Smooth muscle cell (in vitro differentiated cells): ENCODE measurements at regions not wholly inside any gene's neighbourhood (a gene's known extent, or its start where the extent isn't known, plus 50 kb on each side); places are given as distances from the start of the nearest gene placed in this dataset.

Experiments used
- DNase-seq: peaks from one replicate; lab custom pipeline; 2025; ENCODE audit not compliant: unreplicated experiment; lab: John Stamatoyannopoulos, UW
- H2AFZ ChIP-seq: fragments of 200-600 bp; sonication (generic); 2 replicates; pipeline ENCODE4 v1.6.0; 2016; ENCODE audit warnings: antibody characterized with exemption, low read depth, mild to moderate bottlenecking
- H3F3A ChIP-seq: fragments of 200-600 bp; sonication (generic); 2 replicates; pipeline ENCODE4 v1.6.0; 2017; ENCODE audit warnings: antibody characterized with exemption, low read depth
- H3K27ac ChIP-seq: fragments of 200-600 bp; sonication (generic); 2 replicates; pipeline ENCODE4 v1.5.1; 2016; ENCODE audit warnings: low read depth, mild to moderate bottlenecking
- H3K27me3 ChIP-seq: fragments of 200-600 bp; sonication (generic); 2 replicates; pipeline ENCODE4 v1.6.1; 2016; ENCODE audit warnings: low read depth, mild to moderate bottlenecking
- H3K36me3 ChIP-seq: fragments of 200-600 bp; sonication (generic); 2 replicates; pipeline ENCODE4 v1.5.1; 2016; ENCODE audit warnings: low read depth
- H3K4me1 ChIP-seq: fragments of 200-600 bp; sonication (generic); 2 replicates; pipeline ENCODE4 v1.5.1; 2016; ENCODE audit warnings: low read depth
- H3K4me2 ChIP-seq: fragments of 200-600 bp; sonication (generic); 2 replicates; pipeline ENCODE4 v1.6.0; 2016; ENCODE audit warnings: mild to moderate bottlenecking
- H3K4me3 ChIP-seq: fragments of 200-600 bp; sonication (generic); 2 replicates; pipeline ENCODE4 v1.5.1; 2016; ENCODE audit warnings: mild to moderate bottlenecking
- H3K79me2 ChIP-seq: fragments of 200-600 bp; sonication (generic); 2 replicates; pipeline ENCODE4 v1.6.0; 2016; ENCODE audit warnings: low read depth, mild to moderate bottlenecking
- H3K9ac ChIP-seq: fragments of 200-600 bp; sonication (generic); 2 replicates; pipeline ENCODE4 v1.6.0; 2016; ENCODE audit warnings: low read depth
- H3K9me3 ChIP-seq: fragments of 200-600 bp; sonication (generic); replicated peaks from 2 replicates; pipeline ENCODE4 v1.5.1; 2016; ENCODE audit warnings: low read depth
- H4K20me1 ChIP-seq: fragments of 200-600 bp; sonication (generic); 2 replicates; pipeline ENCODE4 v1.6.0; 2016; ENCODE audit warnings: low read depth
- WGBS: methylation state at CpG from one replicate; pipeline ENCODE4 v1.1.7; 2016; ENCODE audit warnings: low lambda C conversion rate; 5-methylcytosine and 5-hydroxymethylcytosine counted together
- TF ChIP-seq, protein P1 (sequence below): fragments of 200-600 bp; sonication (generic); IDR thresholded peaks from 2 replicates; pipeline ENCODE4 v1.5.1; 2017; ENCODE audit warnings: borderline replicate concordance, mild to moderate bottlenecking, antibody characterized with exemption; ENCODE audit not compliant: insufficient read depth, poor library complexity, severe bottlenecking

DNA sequence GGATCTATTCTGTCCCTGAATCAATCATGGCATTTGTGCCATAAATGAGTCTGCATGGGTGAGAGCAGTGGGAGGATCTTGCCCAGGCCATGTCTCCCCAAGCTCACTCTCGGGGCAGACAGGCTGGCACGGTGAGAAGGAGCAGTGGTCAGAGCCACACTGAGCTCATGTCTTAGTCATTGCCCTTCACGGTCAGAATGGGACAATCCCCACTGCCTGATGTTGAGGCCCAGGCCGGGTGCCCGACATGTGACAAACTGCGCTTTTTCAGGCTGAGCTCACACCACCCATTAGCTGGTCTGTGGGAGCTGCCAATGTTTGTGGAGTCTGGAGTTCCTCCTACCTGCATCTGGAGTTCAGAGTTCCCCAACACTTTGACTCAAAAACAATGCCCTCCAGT lies 481.9 kb downstream of the COG6 start:
- no peak overlapping the region for H3K4me2 ChIP-seq
- H3K4me3 ChIP-seq, result no peak overlapping the region
- no peaks in the 10 kb centered on the region for H3K9me3 ChIP-seq
- TF ChIP-seq, protein P1, sequence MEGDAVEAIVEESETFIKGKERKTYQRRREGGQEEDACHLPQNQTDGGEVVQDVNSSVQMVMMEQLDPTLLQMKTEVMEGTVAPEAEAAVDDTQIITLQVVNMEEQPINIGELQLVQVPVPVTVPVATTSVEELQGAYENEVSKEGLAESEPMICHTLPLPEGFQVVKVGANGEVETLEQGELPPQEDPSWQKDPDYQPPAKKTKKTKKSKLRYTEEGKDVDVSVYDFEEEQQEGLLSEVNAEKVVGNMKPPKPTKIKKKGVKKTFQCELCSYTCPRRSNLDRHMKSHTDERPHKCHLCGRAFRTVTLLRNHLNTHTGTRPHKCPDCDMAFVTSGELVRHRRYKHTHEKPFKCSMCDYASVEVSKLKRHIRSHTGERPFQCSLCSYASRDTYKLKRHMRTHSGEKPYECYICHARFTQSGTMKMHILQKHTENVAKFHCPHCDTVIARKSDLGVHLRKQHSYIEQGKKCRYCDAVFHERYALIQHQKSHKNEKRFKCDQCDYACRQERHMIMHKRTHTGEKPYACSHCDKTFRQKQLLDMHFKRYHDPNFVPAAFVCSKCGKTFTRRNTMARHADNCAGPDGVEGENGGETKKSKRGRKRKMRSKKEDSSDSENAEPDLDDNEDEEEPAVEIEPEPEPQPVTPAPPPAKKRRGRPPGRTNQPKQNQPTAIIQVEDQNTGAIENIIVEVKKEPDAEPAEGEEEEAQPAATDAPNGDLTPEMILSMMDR, result no peak
- no peaks in the 10 kb centered on the region for H3K27me3 ChIP-seq
- DNase-seq, result no peak
- H3F3A ChIP-seq, result peaks cover 6% of the 10 kb centered on the region
- no peak overlapping the region for H2AFZ ChIP-seq
- H3K9ac ChIP-seq, result no peak overlapping the region
- no peak overlapping the region for H3K27ac ChIP-seq
- no peaks in the 10 kb centered on the region for H3K4me1 ChIP-seq
- H3K36me3 ChIP-seq, result no peaks in the 10 kb centered on the region
- WGBS, result 90% methylated on average over 6 of the region's 6 CpGs
- no peaks in the 10 kb centered on the region for H3K79me2 ChIP-seq
- no peaks in the 10 kb centered on the region for H4K20me1 ChIP-seq

DNA sequence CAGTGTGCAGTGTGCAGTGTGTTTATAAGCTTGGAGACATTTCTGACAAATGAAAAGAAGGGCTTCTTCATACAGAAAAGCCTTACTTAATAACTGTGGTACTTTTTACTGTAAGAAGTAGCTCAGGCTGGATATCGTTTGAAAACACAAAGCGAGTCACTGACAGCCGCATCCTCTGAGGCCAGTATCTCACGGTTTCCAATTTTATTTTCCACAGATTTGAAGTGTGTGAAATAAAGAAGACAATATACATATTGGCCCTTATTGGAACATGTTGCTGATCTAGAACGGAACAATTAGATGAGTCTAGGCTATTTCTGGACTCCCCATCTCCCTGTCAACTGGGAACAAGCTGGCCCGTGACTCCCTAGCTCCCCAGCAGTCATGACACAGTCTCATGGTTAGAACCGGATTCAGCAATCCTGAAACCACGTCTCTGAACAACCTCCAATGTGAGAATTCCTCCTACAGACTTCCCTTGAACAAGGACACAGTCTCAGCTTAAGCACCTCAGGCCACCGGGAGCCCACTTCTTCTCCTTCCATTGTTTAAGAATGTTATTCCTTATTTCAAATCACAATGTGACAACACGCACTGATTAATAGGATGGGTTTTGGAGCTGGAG lies 484.5 kb downstream of the COG6 start:
- Histone ChIP-seq H3K4me1 (no peaks in the 10 kb centered on the region), H3K27me3 (no peaks in the 10 kb centered on the region), H3K36me3 (no peaks in the 10 kb centered on the region), H3K27ac (peak overlapping the region; percentile 32), H3K4me3 (no peak overlapping the region), H3K4me2 (peak overlapping the region; percentile 62), H3K9ac (no peak overlapping the region), H3K79me2 (no peaks in the 10 kb centered on the region), H3F3A (peaks cover 6% of the 10 kb centered on the region), H4K20me1 (no peaks in the 10 kb centered on the region), H3K9me3 (no peaks in the 10 kb centered on the region), H2AFZ (peak overlapping the region; percentile 44)
- TF ChIP-seq, protein P1, result no peak
- no peak for DNase-seq
- WGBS, result 43% methylated on average over 10 of the region's 10 CpGs

DNA sequence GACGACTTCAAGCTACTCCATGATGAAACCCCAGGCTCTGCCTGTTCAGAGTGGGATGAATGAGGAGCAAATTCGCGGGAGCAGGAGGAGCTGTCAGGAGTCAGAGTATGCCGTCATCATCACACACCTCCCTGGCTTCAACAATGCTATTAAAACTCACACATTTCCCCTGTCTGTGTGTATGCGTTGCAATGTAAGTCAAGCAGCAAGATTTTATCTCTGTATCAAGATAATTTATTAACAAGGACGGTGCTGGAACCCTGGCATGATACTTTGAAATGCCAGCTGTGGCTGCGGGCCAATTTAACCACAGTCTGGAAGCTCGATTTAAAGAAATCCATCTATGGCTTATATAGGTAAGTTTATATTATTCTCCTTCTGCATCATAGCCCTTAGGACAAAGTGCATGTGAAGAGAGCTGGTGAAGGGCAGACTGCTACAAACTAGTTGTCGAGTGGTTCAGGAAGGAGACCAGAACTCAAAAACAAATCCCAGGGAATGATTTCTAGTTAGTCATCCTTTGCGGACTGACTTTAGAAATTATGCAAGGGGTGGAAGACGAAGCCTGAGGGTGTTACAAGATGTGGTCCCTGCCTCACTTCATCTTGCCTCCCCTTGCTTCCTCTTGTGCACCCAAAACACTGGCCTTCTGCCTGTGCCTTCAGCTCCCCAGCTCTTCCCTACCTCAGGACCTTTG lies 486.5 kb downstream of the COG6 start:
- H4K20me1 ChIP-seq, result no peaks in the 10 kb centered on the region
- H3K4me3 ChIP-seq, result no peak overlapping the region
- TF ChIP-seq, protein P1, result no peak
- no peaks in the 10 kb centered on the region for H3K4me1 ChIP-seq
- DNase-seq, result no peak
- no peaks in the 10 kb centered on the region for H3K36me3 ChIP-seq
- H2AFZ ChIP-seq, result no peak overlapping the region
- WGBS, result 65% methylated on average over 11 of the region's 11 CpGs
- H3K27me3 ChIP-seq, result no peaks in the 10 kb centered on the region
- no peak overlapping the region for H3K4me2 ChIP-seq
- H3K79me2 ChIP-seq, result no peaks in the 10 kb centered on the region
- no peak overlapping the region for H3K9ac ChIP-seq
- H3K27ac ChIP-seq, result no peak overlapping the region
- H3K9me3 ChIP-seq, result no peaks in the 10 kb centered on the region
- peaks cover 6% of the 10 kb centered on the region for H3F3A ChIP-seq

DNA sequence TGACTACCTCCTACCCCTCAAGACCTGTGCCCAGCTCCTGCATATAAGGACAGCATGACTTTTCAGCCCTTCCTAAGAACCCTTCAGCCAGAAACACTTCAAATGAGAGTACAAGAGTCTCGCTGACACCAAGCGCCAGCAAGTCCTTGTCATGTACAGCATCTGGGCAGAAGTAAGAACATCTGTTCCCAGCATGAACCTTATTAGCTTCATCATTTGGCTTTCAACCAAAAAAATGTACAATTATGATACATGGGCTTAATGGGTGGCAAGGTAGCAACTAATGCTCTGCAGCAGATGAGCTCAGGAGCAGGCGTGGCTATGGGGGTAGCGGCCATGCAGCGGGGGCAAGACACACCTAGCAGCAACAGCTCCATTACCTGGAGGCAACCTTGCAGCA lies 487.6 kb downstream of the COG6 start:
- no peak overlapping the region for H3K27ac ChIP-seq
- H3F3A ChIP-seq, result peaks cover 6% of the 10 kb centered on the region
- 77% methylated on average over 5 of the region's 5 CpGs for WGBS
- TF ChIP-seq, protein P1, result no peak
- H3K79me2 ChIP-seq, result no peaks in the 10 kb centered on the region
- H3K4me2 ChIP-seq, result no peak overlapping the region
- no peaks in the 10 kb centered on the region for H4K20me1 ChIP-seq
- no peak for DNase-seq
- H2AFZ ChIP-seq, result no peak overlapping the region
- no peaks in the 10 kb centered on the region for H3K36me3 ChIP-seq
- no peaks in the 10 kb centered on the region for H3K4me1 ChIP-seq
- no peak overlapping the region for H3K4me3 ChIP-seq
- H3K9me3 ChIP-seq, result no peaks in the 10 kb centered on the region
- no peak overlapping the region for H3K9ac ChIP-seq
- H3K27me3 ChIP-seq, result no peaks in the 10 kb centered on the region
